Hepatocyte (in vitro differentiated cells): ENCODE measurements at regions not wholly inside any gene's neighbourhood (a gene's known extent, or its start where the extent isn't known, plus 50 kb on each side); places are given as distances from the start of the nearest gene placed in this dataset.

Experiments
- EZH2 ChIP-seq: fragments of 200-600 bp; sonication (generic); IDR thresholded peaks from 2 replicates; pipeline ENCODE4 v1.6.1; 2016; ENCODE audit warnings: antibody characterized with exemption, mild to moderate bottlenecking, borderline replicate concordance
- EZH2phosphoT487 ChIP-seq: fragments of 200-600 bp; sonication (generic); IDR thresholded peaks from one replicate; pipeline ENCODE4 v1.6.1; 2018; ENCODE audit warnings: antibody characterized with exemption, mild to moderate bottlenecking, low read depth, moderate library complexity; ENCODE audit not compliant: unreplicated experiment, severe bottlenecking
- TF ChIP-seq, protein P1 (sequence below): fragments of 200-600 bp; sonication (generic); IDR thresholded peaks from 2 replicates; pipeline ENCODE4 v1.5.1; 2016; ENCODE audit warnings: antibody characterized with exemption, mild to moderate bottlenecking; ENCODE audit not compliant: poor library complexity

DNA sequence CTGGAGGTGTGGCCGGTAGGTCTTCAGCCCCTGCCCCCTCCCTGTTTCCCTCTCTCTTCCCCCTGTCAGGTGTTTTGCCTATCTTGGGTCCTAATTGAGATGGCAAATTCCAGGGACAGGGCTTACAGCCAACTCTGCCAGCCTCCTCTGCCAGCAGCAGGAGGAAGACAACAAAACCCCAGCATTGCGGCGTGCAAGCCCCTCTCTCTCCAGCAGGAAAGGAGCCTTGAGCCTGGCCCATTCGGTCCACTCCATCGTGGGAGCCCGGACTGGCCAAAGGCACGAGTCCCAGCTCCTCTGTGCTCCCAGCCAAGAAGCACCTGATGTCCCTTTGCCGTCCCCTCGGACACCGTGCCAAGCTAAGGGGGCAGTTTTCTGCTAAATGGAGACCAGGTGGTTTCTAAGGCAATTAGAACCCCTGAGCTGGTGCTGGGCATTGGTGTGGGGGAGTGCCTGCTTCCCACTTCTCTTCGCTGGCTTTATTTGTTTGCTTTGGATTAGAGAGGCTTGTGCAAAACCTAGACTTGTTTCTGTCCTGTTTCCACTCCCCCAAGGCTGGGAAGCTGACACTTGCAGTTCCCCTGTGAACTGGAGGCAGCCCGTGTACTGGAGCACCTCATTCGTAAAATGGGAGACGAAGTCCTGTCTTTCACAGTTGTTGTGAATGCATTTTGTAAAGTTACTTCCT, 57.1 kb upstream of the LHX5 start:
- TF ChIP-seq, protein P1, sequence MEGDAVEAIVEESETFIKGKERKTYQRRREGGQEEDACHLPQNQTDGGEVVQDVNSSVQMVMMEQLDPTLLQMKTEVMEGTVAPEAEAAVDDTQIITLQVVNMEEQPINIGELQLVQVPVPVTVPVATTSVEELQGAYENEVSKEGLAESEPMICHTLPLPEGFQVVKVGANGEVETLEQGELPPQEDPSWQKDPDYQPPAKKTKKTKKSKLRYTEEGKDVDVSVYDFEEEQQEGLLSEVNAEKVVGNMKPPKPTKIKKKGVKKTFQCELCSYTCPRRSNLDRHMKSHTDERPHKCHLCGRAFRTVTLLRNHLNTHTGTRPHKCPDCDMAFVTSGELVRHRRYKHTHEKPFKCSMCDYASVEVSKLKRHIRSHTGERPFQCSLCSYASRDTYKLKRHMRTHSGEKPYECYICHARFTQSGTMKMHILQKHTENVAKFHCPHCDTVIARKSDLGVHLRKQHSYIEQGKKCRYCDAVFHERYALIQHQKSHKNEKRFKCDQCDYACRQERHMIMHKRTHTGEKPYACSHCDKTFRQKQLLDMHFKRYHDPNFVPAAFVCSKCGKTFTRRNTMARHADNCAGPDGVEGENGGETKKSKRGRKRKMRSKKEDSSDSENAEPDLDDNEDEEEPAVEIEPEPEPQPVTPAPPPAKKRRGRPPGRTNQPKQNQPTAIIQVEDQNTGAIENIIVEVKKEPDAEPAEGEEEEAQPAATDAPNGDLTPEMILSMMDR, result no peak
- no peak for TF ChIP-seq EZH2phosphoT487
- TF ChIP-seq EZH2, result no peak
